Heart left ventricle (tissue), 16 donors: ENCODE measurements at regions not wholly inside any gene's neighbourhood (a gene's known extent, or its start where the extent isn't known, plus 50 kb on each side); places are given as distances from the start of the nearest gene placed in this dataset.
"Not testable (repeated sequence)": the region's sequence is repeated elsewhere in the genome, so short reads cannot be mapped to it uniquely, and the experiment has no call there.

ENCODE experiments used
- ATAC-seq, 4 donors: fragments of 200-7000 bp; cut with Tn5 transposase; one replicate each; pipeline ENCODE4 v1.9.1; 2020 to 2022; ENCODE audit warnings: moderate library complexity in 4 of 4, mild to moderate bottlenecking in 3 of 4, moderate number of reproducible peaks in 1 of 4
- DNase-seq, 5 donors: peaks; one replicate each; pipeline ENCODE4 v3.0.0-alpha.2; 2020
- H3K27ac ChIP-seq, 12 donors: fragments of 200-600 bp; sonication (generic) in 4 of 12; one replicate each; pipeline versions ENCODE4 v1.5.0 to v1.8.0; 2016 to 2022; ENCODE audit warnings: mild to moderate bottlenecking in 2 of 12
- H3K27me3 ChIP-seq, 9 donors: fragments of 200-600 bp; sonication (generic) in 2 of 9; one replicate each; pipeline versions ENCODE4 v1.5.1 to v1.8.0; 2016 to 2022; ENCODE audit warnings: mild to moderate bottlenecking in 3 of 9
- H3K36me3 ChIP-seq, 9 donors: fragments of 200-600 bp; sonication (generic) in 2 of 9; one replicate each; pipeline versions ENCODE4 v1.5.0 to v1.8.0; 2018 to 2022; ENCODE audit warnings: mild to moderate bottlenecking in 2 of 9
- H3K4me1 ChIP-seq, 12 donors: fragments of 200-600 bp; sonication (generic) in 4 of 12; one replicate each; pipeline versions ENCODE4 v1.5.0 to v1.8.0; 2016 to 2022; ENCODE audit warnings: mild to moderate bottlenecking in 3 of 12
- H3K4me3 ChIP-seq, 12 donors: fragments of 200-600 bp; sonication (generic) in 4 of 12; one replicate each; pipeline versions ENCODE4 v1.5.0 to v1.8.0; 2017 to 2022; ENCODE audit warnings: mild to moderate bottlenecking in 9 of 12, moderate library complexity in 4 of 12
- H3K9me3 ChIP-seq, 12 donors: fragments of 200-600 bp; sonication (generic) in 4 of 12; one replicate each; pipeline versions ENCODE4 v1.5.0 to v1.8.0; 2016 to 2022; ENCODE audit warnings: mild to moderate bottlenecking in 1 of 12
- CTCF ChIP-seq, 12 donors: fragments of 200-600 bp; sonication (generic) in 4 of 12; IDR thresholded peaks; one replicate each; pipeline versions ENCODE4 v1.5.0 to v1.8.0; 2018 to 2022; ENCODE audit warnings: antibody characterized with exemption in 12 of 12, mild to moderate bottlenecking in 5 of 12
- POLR2A ChIP-seq, 2 donors: fragments of 450-650 bp; IDR thresholded peaks; one replicate each; pipeline ENCODE4 v1.6.1; 2017; ENCODE audit warnings: antibody characterized with exemption in 2 of 2, mild to moderate bottlenecking in 2 of 2, moderate library complexity in 2 of 2
- WGBS, 4 donors: extraction: QIAGEN DNeasy Blood & Tissue Kit in 2 of 4; methylation state at CpG; one replicate each; pipeline versions ENCODE4 v1.1.5 to v1.1.7; 2013 to 2018; 5-methylcytosine and 5-hydroxymethylcytosine counted together
- intact Hi-C, 10 donors: fragments of 100-400 bp; cut with DNase I; formaldehyde crosslinking; loops; one replicate each; pipeline versions ENCODE4 v1.11.1 to v1.14.2; 2022
- donor health status: ischemic (EF 13 %, LVEDD 7.1; RV severe dilation, severe dysfunction).
- donor health status: healthy with polysubstance abuse.
- donor health status: DM: no; HTN: yes; CAD: no.
- donor health status: DM: no; HTN: no; CAD: no.
- donor health status: ischemic (EF 25% LVEDD 6.9; RV normal size, moderate dysfunction).
- donor health status: ischemic (EF 25% LVEDD 5.7; RV mildly dilated, moderate dysfunction).
- donor health status: healthy.
- donor health status: DM: yes; HTN: yes; CAD: no.
- donor health status: ischemic (EF 35%, LVEDD 5.7; RV mildly dilated, moderate dysfunction).
- donor health status: nonischemic (EF 11% LVEDD 7.7; RV severe dilation, severe dysfunction).
- donor health status: DM: yes; HTN: yes; CAD: no.
- donor health status: PGD.
- donor health status: ischemic (EF 29% LVEDD 5.4; RV normal size, mild dysfunction).
- donor health status: nonischemic (EF 23%, LVEDD 6.1; RV moderate dilation, normal function).

- DNase-seq (no peak), ATAC-seq (no peak)
- TF ChIP-seq POLR2A (IDR thresholded peaks at IDR 0.05): no peak
- no peak for TF ChIP-seq CTCF (IDR thresholded peaks at IDR 0.05)
- 86 to 90% (median 89%) methylated on average over 8 of the region's 8 CpGs for WGBS, 4 donors
- Histone ChIP-seq H3K27me3 (no peaks in the 10 kb centered on the region), H3K4me3 (no peak overlapping the region), H3K36me3 (no peaks in the 10 kb centered on the region), H3K27ac (no peak overlapping the region), H3K9me3 (no peaks in the 10 kb centered on the region), H3K4me1 (no peaks in the 10 kb centered on the region)
- intact Hi-C loops: loop anchor here in 1 of 10 donors (10.0 kb wide), 1 partner anchor 997 kb away; no protein-coding TSS in a partner anchor
Measured at GRCh38 chr12:30531731-30532678, 163.7 kb downstream of the IPO8 start.

- intact Hi-C loops: loop anchor here in 1 of 10 donors (10.0 kb wide), 1 partner anchor 995 kb away; no protein-coding TSS in a partner anchor
- TF ChIP-seq POLR2A (IDR thresholded peaks at IDR 0.05) (no peak), CTCF (IDR thresholded peaks at IDR 0.05) (no peak)
- H3K9me3 ChIP-seq: no peaks in the 10 kb centered on the region
- no peak overlapping the region for H3K27ac ChIP-seq
- WGBS, 4 donors: 78 to 85% (median 82%) methylated on average over 4 of the region's 4 CpGs
- no peak overlapping the region for H3K4me3 ChIP-seq
- no peaks in the 10 kb centered on the region for H3K4me1 ChIP-seq
- no peaks in the 10 kb centered on the region for H3K27me3 ChIP-seq
- H3K36me3 ChIP-seq: no peaks in the 10 kb centered on the region
- ATAC-seq: no peak
- DNase-seq: no peak
Measured at GRCh38 chr12:30529489-30530269, 166.0 kb downstream of the IPO8 start.

- Histone ChIP-seq H3K27me3 (no peaks in the 10 kb centered on the region), H3K9me3 (no peaks in the 10 kb centered on the region), H3K4me3 (no peak overlapping the region), H3K4me1 (no peaks in the 10 kb centered on the region), H3K27ac (no peak overlapping the region), H3K36me3 (no peaks in the 10 kb centered on the region)
- 46 to 57% (median 54%) methylated on average over 4 of the region's 4 CpGs for WGBS, 4 donors
- no peak for ATAC-seq
- no peak for DNase-seq
- intact Hi-C loops: no loop called here
- TF ChIP-seq CTCF (IDR thresholded peaks at IDR 0.05) (no peak), POLR2A (IDR thresholded peaks at IDR 0.05) (no peak)
Measured at GRCh38 chr12:30525171-30525570, 170.5 kb downstream of the IPO8 start.

GRCh38 chr12:30520285-30520684 is 175.4 kb downstream of the IPO8 start:
- H3K4me3 ChIP-seq, H3K27ac ChIP-seq, DNase-seq, ATAC-seq, intact Hi-C loops, H3K27me3 ChIP-seq, H3K9me3 ChIP-seq, H3K36me3 ChIP-seq: not testable (repeated sequence)
- H3K4me1 ChIP-seq: peaks cover 0 to 14% (median 0%) of the 10 kb centered on the region in 12 donors
- WGBS, 4 donors: 59 to 79% (median 64%) methylated on average over 3 to 4 of the region's 4 CpGs
